IgD-negative memory B cell (primary cell): ENCODE measurements at regions not wholly inside any gene's neighbourhood (a gene's known extent, or its start where the extent isn't known, plus 50 kb on each side); places are given as distances from the start of the nearest gene placed in this dataset.

Experiments
- H3K27ac Mint-ChIP-seq, 3 donors: one replicate each; pipeline ENCODE4 v1.8.0; 2020 to 2022; ENCODE audit warnings: mild to moderate bottlenecking in 3 of 3, mixed read lengths in 3 of 3, moderate library complexity in 1 of 3
- H3K27me3 Mint-ChIP-seq: one replicate; pipeline ENCODE4 v1.8.0; 2021; ENCODE audit warnings: mixed read lengths
- H3K36me3 Mint-ChIP-seq: one replicate; pipeline ENCODE4 v1.8.0; 2020; ENCODE audit warnings: mild to moderate bottlenecking, mixed read lengths
- H3K4me1 Mint-ChIP-seq, 3 donors: one replicate each; pipeline ENCODE4 v1.8.0; 2020 to 2022; ENCODE audit warnings: mixed read lengths in 3 of 3, mild to moderate bottlenecking in 1 of 3
- H3K4me3 Mint-ChIP-seq, 4 donors: one replicate each; pipeline ENCODE4 v1.8.0; 2020 to 2022; ENCODE audit warnings: mild to moderate bottlenecking in 4 of 4, mixed read lengths in 4 of 4, moderate library complexity in 3 of 4
- H3K9me3 Mint-ChIP-seq, 3 donors: one replicate each; pipeline ENCODE4 v1.8.0; 2020 to 2021; ENCODE audit warnings: mixed read lengths in 3 of 3, mild to moderate bottlenecking in 1 of 3

DNA sequence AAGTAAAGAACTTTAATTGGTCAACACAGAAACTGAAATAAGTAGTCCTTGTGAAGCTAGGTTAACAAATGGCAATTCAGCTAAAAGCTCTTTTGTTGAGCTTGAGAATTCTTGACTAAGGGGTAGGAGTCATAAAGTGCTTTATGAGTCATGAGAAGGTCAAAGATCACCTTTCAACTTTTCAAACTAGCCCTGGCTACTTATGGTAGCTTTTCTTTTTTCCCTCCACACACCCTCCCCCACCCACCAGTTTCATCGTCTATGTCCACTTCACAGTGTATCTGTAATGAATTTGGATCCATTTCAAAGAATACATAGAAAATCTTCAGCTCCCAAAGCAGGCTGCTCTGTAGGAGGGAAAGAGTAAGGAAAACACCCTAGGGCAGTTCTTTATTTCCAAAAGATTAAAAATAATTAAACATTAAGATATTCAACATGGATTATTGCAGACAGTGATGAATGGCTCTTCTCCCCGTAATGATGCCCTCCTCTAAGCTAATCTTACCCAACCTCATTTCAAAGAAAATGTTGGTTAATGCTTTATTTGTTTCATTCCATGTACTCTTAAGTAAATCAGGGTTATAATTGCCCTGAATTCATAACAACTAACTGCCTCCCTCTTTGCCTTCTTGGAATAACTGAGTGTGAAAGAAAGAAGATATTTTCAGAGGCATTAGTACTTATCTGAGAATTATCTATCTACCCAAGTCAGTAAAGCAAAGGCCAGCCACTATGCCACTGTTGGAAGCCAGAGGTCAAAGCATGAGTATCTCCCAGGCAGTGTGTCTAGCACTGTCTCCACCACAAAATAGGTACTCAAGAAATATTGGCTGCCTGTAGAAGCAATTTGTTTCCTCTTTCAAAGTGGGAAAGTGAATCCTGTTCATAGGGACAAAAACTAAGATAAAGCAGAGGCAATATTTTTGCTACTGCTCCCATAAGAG is 290.6 kb downstream of the PIK3R1 start:
- no peak overlapping the region for H3K27ac Mint-ChIP-seq
- H3K4me1 Mint-ChIP-seq, result no peaks in the 10 kb centered on the region

DNA sequence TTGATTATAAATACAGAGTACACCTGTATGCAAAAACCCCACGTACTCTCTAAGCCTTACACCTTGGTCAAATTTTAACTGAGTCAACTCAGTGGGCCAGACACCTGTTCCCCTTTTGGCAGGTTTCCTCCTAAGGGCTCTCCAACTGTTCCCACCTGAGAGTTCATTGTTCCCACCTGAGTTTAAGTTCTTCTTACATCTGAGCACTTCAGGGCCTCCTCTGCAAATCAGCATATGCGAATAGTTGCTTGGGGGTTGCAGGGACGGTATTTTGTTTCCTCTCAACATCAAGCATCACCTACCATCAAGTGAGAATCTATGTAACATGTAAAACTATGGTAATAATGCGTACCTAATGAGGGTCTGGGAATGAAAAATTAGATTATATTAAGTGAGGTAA is 300.0 kb downstream of the PIK3R1 start:
- H3K27me3 Mint-ChIP-seq, result no peaks in the 10 kb centered on the region

More for the DNA sequence above, 290.6 kb downstream of the PIK3R1 start:
- peaks cover 7% of the 10 kb centered on the region for H3K27me3 Mint-ChIP-seq
- H3K4me3 Mint-ChIP-seq, result no peak overlapping the region
- no peaks in the 10 kb centered on the region for H3K36me3 Mint-ChIP-seq
- peaks cover 0 to 1% (median 0%) of the 10 kb centered on the region in 3 donors for H3K9me3 Mint-ChIP-seq

DNA sequence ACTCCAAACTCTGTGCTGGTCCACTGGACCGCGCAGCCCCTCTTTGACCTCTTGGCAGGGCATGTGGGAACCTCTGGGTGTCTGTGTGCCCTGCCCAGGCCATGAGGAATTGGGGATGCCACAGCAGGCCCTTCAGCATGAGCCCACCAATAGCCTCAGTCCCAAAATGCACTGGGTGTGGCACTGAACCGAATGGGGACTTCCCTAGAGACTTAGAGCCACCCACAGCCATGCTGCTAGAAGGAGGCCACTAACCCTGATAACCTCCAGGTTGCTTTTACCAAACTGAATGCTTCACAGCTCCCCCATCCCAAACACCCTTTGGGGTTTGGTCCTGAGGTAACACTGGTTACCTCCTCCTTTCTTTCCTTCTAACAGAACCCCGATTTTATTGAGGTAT is 302.7 kb downstream of the PIK3R1 start:
- Mint-ChIP-seq H3K4me1 (peaks cover 0 to 2% (median 0%) of the 10 kb centered on the region in 3 donors), H3K27me3 (peaks cover 2% of the 10 kb centered on the region), H3K9me3 (no peaks in the 10 kb centered on the region), H3K4me3 (no peak overlapping the region), H3K27ac (no peak overlapping the region), H3K36me3 (no peaks in the 10 kb centered on the region)

More for the DNA sequence above, 300.0 kb downstream of the PIK3R1 start:
- peaks cover 0 to 2% (median 0%) of the 10 kb centered on the region in 3 donors for H3K4me1 Mint-ChIP-seq
- no peak overlapping the region for H3K27ac Mint-ChIP-seq
- no peak overlapping the region for H3K4me3 Mint-ChIP-seq
- H3K9me3 Mint-ChIP-seq, result peaks cover 0 to 2% (median 0%) of the 10 kb centered on the region in 3 donors
- H3K36me3 Mint-ChIP-seq, result no peaks in the 10 kb centered on the region

DNA sequence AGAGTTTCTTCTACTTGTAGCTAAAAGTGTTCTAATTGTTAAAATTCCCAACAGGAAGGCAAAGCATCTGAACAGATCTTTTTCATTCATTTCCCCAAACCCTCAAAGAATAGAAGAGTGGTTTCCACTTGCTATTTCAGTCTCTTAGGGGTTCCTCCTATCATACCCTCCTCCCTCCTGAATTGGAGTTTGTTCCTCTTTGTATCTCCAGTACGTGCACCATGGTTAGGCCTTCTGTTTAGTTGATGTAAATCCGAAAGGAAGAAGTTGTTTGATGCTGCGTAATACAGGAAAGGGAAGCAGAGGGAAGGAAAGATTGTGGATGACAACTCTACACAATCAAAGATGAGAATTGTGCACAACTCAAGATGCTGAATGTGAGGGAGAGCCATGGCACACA is 303.6 kb downstream of the PIK3R1 start:
- Mint-ChIP-seq H3K9me3 (no peaks in the 10 kb centered on the region), H3K36me3 (no peaks in the 10 kb centered on the region), H3K4me3 (no peak overlapping the region), H3K4me1 (peaks cover 0 to 2% (median 0%) of the 10 kb centered on the region in 3 donors), H3K27ac (no peak overlapping the region), H3K27me3 (peaks cover 2% of the 10 kb centered on the region)

DNA sequence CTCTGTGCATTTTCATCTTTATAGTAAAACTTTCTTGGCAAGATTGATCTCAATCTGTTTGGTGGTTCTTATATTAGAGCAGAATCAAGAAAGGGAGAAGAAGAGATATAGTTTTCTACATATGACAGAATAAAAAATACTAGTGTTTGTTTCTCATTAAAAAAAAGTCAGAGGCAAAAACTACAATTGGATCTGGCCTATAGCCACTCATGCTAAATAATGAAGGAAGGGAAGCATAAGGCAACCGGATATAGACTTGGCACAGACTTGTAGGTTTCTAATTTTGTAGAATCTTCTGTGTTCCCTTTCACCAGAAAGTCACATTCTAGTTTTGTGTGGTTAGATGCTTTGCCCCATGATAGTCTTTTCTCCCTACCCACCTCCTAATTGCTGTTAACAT is 306.2 kb downstream of the PIK3R1 start:
- no peaks in the 10 kb centered on the region for H3K36me3 Mint-ChIP-seq
- H3K9me3 Mint-ChIP-seq, result peaks cover 0 to 2% (median 0%) of the 10 kb centered on the region in 3 donors
- H3K27me3 Mint-ChIP-seq, result peaks cover 3% of the 10 kb centered on the region
- no peak overlapping the region for H3K4me3 Mint-ChIP-seq
- H3K27ac Mint-ChIP-seq, result no peak overlapping the region
- H3K4me1 Mint-ChIP-seq, result peaks cover 0 to 2% (median 0%) of the 10 kb centered on the region in 3 donors

- no peak overlapping the region for H3K27ac Mint-ChIP-seq
- H3K27me3 Mint-ChIP-seq, result peaks cover 3% of the 10 kb centered on the region
- H3K9me3 Mint-ChIP-seq, result peaks cover under 1 to 2% (median under 1%) of the 10 kb centered on the region in 3 donors
- H3K4me1 Mint-ChIP-seq, result peaks cover 0 to 2% (median 0%) of the 10 kb centered on the region in 3 donors
- no peaks in the 10 kb centered on the region for H3K36me3 Mint-ChIP-seq
- no peak overlapping the region for H3K4me3 Mint-ChIP-seq
Observed at GRCh38 chr5:68522863-68523262, 307.3 kb downstream of the PIK3R1 start.

DNA sequence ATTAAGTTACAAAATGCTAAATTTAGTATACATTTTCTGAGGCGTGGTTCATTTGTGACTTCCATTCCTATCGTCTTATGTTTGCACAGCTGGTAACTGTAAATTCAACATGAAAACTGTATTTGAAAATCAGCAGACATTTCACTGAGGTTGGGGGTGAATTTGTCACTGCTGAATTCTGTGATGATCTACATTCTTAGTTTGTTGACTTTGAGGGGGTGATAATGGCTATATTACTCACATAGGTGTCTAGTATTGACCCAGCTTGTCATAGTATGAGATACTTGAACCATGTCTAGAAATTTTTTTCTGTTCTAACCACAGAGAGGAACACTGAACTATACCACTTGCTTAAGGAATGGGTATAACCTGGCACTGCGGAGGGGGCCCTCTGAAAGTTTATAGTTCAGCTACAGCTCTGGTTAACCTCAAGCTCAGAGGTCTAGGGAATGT is 313.3 kb downstream of the PIK3R1 start:
- Mint-ChIP-seq H3K27me3 (peaks cover 12% of the 10 kb centered on the region), H3K4me1 (no peaks in the 10 kb centered on the region), H3K27ac (no peak overlapping the region), H3K36me3 (peaks cover 2% of the 10 kb centered on the region), H3K9me3 (peaks cover 3 to 5% (median 4%) of the 10 kb centered on the region in 3 donors), H3K4me3 (no peak overlapping the region)

- H3K4me3 Mint-ChIP-seq, result no peak overlapping the region
- H3K9me3 Mint-ChIP-seq, result peaks cover 3 to 5% (median 4%) of the 10 kb centered on the region in 3 donors
- H3K36me3 Mint-ChIP-seq, result peaks cover 2% of the 10 kb centered on the region
- H3K27me3 Mint-ChIP-seq, result peaks cover 15% of the 10 kb centered on the region
- no peak overlapping the region for H3K27ac Mint-ChIP-seq
- no peaks in the 10 kb centered on the region for H3K4me1 Mint-ChIP-seq
Observed at GRCh38 chr5:68529581-68529980, 314.0 kb downstream of the PIK3R1 start.

DNA sequence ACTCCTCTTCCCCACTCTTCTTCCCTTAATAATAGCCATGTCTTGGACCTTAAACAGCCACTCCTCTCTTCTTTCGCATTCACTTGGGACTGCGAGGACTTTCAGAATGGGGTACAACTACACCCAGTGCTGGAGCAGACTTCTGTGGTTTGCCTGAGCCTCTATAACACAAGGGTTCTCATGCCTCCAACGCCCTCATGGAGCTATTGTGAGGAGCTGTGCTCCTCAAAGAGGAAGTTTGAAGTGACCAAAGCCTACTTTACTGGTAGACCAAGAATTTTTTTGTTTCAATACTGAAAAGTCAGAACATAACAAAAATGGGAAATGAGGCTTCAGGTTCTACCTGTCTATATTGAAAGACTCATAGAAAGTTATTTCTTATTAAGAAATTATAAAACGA is 316.4 kb downstream of the PIK3R1 start:
- H3K36me3 Mint-ChIP-seq, result peaks cover 2% of the 10 kb centered on the region
- no peak overlapping the region for H3K27ac Mint-ChIP-seq
- peaks cover 2 to 5% (median 3%) of the 10 kb centered on the region in 3 donors for H3K9me3 Mint-ChIP-seq
- no peaks in the 10 kb centered on the region for H3K4me1 Mint-ChIP-seq
- H3K27me3 Mint-ChIP-seq, result peaks cover 23% of the 10 kb centered on the region
- H3K4me3 Mint-ChIP-seq, result no peak overlapping the region

DNA sequence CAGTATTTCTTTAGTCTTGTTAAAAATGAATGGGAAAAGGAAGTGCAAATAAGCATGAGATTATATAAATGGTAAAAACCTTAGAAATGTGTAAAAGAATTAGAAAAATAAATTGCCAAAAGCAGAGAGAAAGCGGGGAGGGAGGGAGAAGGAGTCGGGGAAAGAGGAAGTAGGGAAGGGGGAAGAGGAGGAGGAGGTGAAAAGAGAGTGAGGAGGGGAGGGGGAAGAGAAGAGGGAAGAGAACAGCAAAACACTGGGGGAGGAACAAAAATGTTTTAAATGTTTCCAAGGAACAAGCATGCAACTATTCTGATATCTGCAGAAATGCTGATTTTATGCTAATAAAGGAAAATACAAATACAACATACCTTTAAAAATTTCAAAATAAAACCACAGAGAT is 317.5 kb downstream of the PIK3R1 start:
- Mint-ChIP-seq H3K27ac (no peak overlapping the region), H3K27me3 (peaks cover 21% of the 10 kb centered on the region)

DNA sequence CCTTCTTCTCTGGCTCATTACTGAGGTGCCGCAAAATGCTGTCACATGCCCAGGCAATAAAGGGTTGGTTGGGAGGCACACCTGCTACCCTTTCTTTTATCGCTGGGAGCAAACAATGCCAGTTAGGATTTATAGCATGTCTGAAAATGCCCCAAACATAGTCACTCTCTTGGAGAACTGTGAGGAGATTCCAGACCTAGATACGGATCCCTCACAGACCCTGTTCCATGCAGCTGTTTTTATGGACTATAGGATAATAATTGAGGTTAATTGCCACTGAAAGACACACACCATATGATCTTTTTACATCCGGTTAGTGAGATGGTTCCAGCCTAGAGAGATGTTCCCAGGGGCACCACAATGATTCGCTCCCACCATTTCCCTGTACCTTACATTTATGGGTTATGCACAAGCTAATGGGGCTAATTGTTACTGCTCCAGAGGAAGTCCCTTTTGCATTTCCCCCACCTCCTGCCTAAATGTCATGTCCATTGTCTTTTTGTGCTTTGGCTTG is 318.1 kb downstream of the PIK3R1 start:
- no peaks in the 10 kb centered on the region for H3K9me3 Mint-ChIP-seq
- no peaks in the 10 kb centered on the region for H3K4me1 Mint-ChIP-seq
- H3K27me3 Mint-ChIP-seq, result peaks cover 25% of the 10 kb centered on the region
- H3K4me3 Mint-ChIP-seq, result no peak overlapping the region
- H3K27ac Mint-ChIP-seq, result no peak overlapping the region
- H3K36me3 Mint-ChIP-seq, result peaks cover 2% of the 10 kb centered on the region

More for the DNA sequence above, 317.5 kb downstream of the PIK3R1 start:
- Mint-ChIP-seq H3K36me3 (peaks cover 2% of the 10 kb centered on the region), H3K4me1 (no peaks in the 10 kb centered on the region), H3K9me3 (peaks cover under 1 to 2% (median under 1%) of the 10 kb centered on the region in 3 donors), H3K4me3 (no peak overlapping the region)

DNA sequence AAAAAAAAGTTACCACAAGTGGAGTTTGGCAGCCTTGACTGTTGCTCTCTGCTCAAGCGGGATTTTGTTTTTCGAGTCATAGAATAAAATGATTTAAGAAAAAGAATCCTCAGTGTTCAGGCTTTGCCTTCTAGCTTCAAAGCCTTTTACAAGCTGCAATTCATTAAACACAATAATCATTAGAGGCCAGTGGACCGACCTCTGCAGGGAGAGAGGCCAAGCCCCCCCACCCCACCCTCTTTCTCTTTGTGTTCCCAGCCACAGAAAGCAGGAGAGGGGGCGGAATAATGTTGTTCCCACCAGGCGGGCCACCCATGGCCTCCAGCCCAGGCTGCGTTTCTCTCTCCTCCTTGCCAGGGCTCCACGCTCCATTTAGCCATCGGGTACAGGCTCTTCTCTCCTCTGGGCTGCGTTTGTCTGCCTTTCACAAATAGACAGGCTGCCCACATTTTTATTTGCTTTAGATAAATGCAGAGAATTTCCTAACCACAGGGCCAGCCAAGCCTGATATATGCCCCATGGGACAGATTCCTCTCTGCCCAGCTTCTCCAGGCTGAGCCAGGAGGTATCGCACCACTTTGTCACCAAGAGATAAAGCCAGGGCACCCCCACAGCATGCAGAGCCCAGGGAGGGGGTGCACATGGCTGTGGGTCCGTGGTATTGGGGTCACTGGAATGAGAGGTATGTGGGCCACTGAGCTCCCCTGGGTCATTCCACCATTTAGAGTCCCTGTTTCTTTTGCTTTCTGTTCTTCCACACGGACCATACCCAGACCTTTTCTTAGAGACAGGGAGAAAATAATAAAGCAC is 318.8 kb downstream of the PIK3R1 start:
- H3K9me3 Mint-ChIP-seq, result no peaks in the 10 kb centered on the region
- no peak overlapping the region for H3K4me3 Mint-ChIP-seq
- H3K36me3 Mint-ChIP-seq, result peaks cover 2% of the 10 kb centered on the region
- peaks cover 27% of the 10 kb centered on the region for H3K27me3 Mint-ChIP-seq
- no peak overlapping the region for H3K27ac Mint-ChIP-seq
- H3K4me1 Mint-ChIP-seq, result no peaks in the 10 kb centered on the region

GRCh38 chr5:68534956-68535520 is 319.5 kb downstream of the PIK3R1 start:
- Mint-ChIP-seq H3K9me3 (no peaks in the 10 kb centered on the region), H3K4me1 (no peaks in the 10 kb centered on the region), H3K27me3 (peaks cover 24% of the 10 kb centered on the region), H3K36me3 (peaks cover 2% of the 10 kb centered on the region), H3K27ac (no peak overlapping the region), H3K4me3 (no peak overlapping the region)

- Mint-ChIP-seq H3K4me1 (peaks cover 6 to 12% (median 6%) of the 10 kb centered on the region in 3 donors), H3K9me3 (no peaks in the 10 kb centered on the region), H3K27ac (no peak overlapping the region), H3K36me3 (no peaks in the 10 kb centered on the region), H3K4me3 (no peak overlapping the region), H3K27me3 (peaks cover 37% of the 10 kb centered on the region)
Observed at GRCh38 chr5:68538814-68539420, 323.4 kb downstream of the PIK3R1 start.
